WTC11 (cell line): ENCODE measurements at regions not wholly inside any gene's neighbourhood (a gene's known extent, or its start where the extent isn't known, plus 50 kb on each side); places are given as distances from the start of the nearest gene placed in this dataset.
A peak's percentile ranks its signal among the peaks of the same experiment; 100 is the strongest.

Source experiments
- ATAC-seq: fragments of 200-7000 bp; cut with Tn5 transposase; 2 replicates; pipeline ENCODE4 v1.10.0; 2021; ENCODE audit warnings: mild to moderate bottlenecking, moderate library complexity
- CTCF ChIA-PET: fragments of 300-600 bp; sonication (Branson Sonifier 250); formaldehyde crosslinking; loops from one replicate; lab custom pipeline; 2021; ENCODE audit warnings: antibody characterized with exemption; lab: Charles Lee
- POLR2A ChIA-PET: fragments of 350-600 bp; sonication (Branson Sonifier 250); formaldehyde crosslinking; loops from one replicate; lab custom pipeline; 2021; ENCODE audit warnings: antibody characterized with exemption; lab: Charles Lee
- DNase-seq: peaks from one replicate; pipeline ENCODE4 v3.0.0; 2021; ENCODE audit warnings: low spot score
- H3K27ac Mint-ChIP-seq: 2 replicates; pipeline ENCODE4 v1.8.0; 2021; ENCODE audit warnings: mixed read lengths
- H3K27me3 Mint-ChIP-seq: 2 replicates; pipeline ENCODE4 v1.8.0; 2021; ENCODE audit warnings: low read depth, mild to moderate bottlenecking, moderate library complexity, mixed read lengths
- H3K36me3 Mint-ChIP-seq: 2 replicates; pipeline ENCODE4 v1.8.0; 2021; ENCODE audit warnings: mixed read lengths
- H3K4me1 Mint-ChIP-seq: 2 replicates; pipeline ENCODE4 v1.8.0; 2022; ENCODE audit warnings: mixed read lengths
- H3K4me3 Mint-ChIP-seq: 2 replicates; pipeline ENCODE4 v1.8.0; 2021; ENCODE audit warnings: mild to moderate bottlenecking, moderate library complexity, mixed read lengths
- H3K9me3 Mint-ChIP-seq: 2 replicates; pipeline ENCODE4 v1.8.0; 2021; ENCODE audit warnings: mixed read lengths
- CREM ChIP-seq: sonication (generic); formaldehyde crosslinking; IDR thresholded peaks from 2 replicates; pipeline ENCODE4 v1.8.1; 2022; ENCODE audit warnings: mild to moderate bottlenecking, missing genetic modification reagents, moderate library complexity
- FOXP1 ChIP-seq: sonication (generic); formaldehyde crosslinking; IDR thresholded peaks from 2 replicates; pipeline ENCODE4 v1.8.0; 2022; ENCODE audit warnings: missing genetic modification reagents, mild to moderate bottlenecking, moderate library complexity, borderline replicate concordance
- MXD4 ChIP-seq: fragments of 250-450 bp; sonication (Bioruptor Pico); IDR thresholded peaks from 2 replicates; pipeline ENCODE4 v1.8.0; 2021; ENCODE audit warnings: mild to moderate bottlenecking, moderate library complexity, borderline replicate concordance
- NFYB ChIP-seq: sonication (generic); formaldehyde crosslinking; conservative IDR thresholded peaks from 2 replicates; pipeline ENCODE4 v1.8.0; 2022; ENCODE audit warnings: low read depth, missing genetic modification reagents
- NR2C2 ChIP-seq: sonication (generic); formaldehyde crosslinking; IDR thresholded peaks from 2 replicates; pipeline ENCODE4 v1.8.0; 2022; ENCODE audit warnings: mild to moderate bottlenecking, missing genetic modification reagents
- ZNF138 ChIP-seq: sonication (generic); formaldehyde crosslinking; conservative IDR thresholded peaks from 2 replicates; pipeline ENCODE4 v1.8.1; 2022; ENCODE audit warnings: mild to moderate bottlenecking, moderate library complexity, missing genetic modification reagents
- ZNF317 ChIP-seq: sonication (generic); formaldehyde crosslinking; IDR thresholded peaks from 2 replicates; pipeline ENCODE4 v1.8.1; 2023; ENCODE audit warnings: low read depth, mild to moderate bottlenecking, moderate library complexity, missing genetic modification reagents, borderline replicate concordance
- ZNF396 ChIP-seq: fragments of 250-450 bp; sonication (Bioruptor Pico); IDR thresholded peaks from 2 replicates; pipeline ENCODE4 v1.8.0; 2021; ENCODE audit warnings: mild to moderate bottlenecking, moderate library complexity, borderline replicate concordance
- TF ChIP-seq, protein P1 (sequence below): fragments of 200-600 bp; IDR thresholded peaks from 2 replicates; pipeline ENCODE4 v1.8.0; 2022; ENCODE audit warnings: antibody characterized with exemption
- TF ChIP-seq, protein P2 (sequence below): fragments of 250-450 bp; sonication (Bioruptor Pico); IDR thresholded peaks from 2 replicates; pipeline ENCODE4 v1.9.0; 2021; ENCODE audit warnings: mild to moderate bottlenecking, borderline replicate concordance
- TF ChIP-seq, protein P3 (sequence below): sonication (generic); formaldehyde crosslinking; conservative IDR thresholded peaks from 2 replicates; pipeline ENCODE4 v1.8.1; 2023; ENCODE audit warnings: mild to moderate bottlenecking, low read depth, missing genetic modification reagents, moderate library complexity
- TF ChIP-seq, protein P4 (sequence below): sonication (generic); formaldehyde crosslinking; IDR thresholded peaks from 2 replicates; pipeline ENCODE4 v1.8.1; 2023; ENCODE audit warnings: mild to moderate bottlenecking, missing genetic modification reagents, borderline replicate concordance
- TF ChIP-seq, protein P5 (sequence below): sonication (generic); formaldehyde crosslinking; IDR thresholded peaks from 2 replicates; pipeline ENCODE4 v1.8.0; 2022; ENCODE audit warnings: mild to moderate bottlenecking, missing genetic modification reagents
- TF ChIP-seq, protein P6 (sequence below): sonication (generic); formaldehyde crosslinking; IDR thresholded peaks from 2 replicates; pipeline ENCODE4 v1.8.1; 2023; ENCODE audit warnings: mild to moderate bottlenecking, missing genetic modification reagents, moderate library complexity
- TF ChIP-seq, protein P7 (sequence below): fragments of 250-450 bp; sonication (Bioruptor Pico); conservative IDR thresholded peaks from 2 replicates; pipeline ENCODE4 v1.9.0; 2021; ENCODE audit warnings: mild to moderate bottlenecking

DNA sequence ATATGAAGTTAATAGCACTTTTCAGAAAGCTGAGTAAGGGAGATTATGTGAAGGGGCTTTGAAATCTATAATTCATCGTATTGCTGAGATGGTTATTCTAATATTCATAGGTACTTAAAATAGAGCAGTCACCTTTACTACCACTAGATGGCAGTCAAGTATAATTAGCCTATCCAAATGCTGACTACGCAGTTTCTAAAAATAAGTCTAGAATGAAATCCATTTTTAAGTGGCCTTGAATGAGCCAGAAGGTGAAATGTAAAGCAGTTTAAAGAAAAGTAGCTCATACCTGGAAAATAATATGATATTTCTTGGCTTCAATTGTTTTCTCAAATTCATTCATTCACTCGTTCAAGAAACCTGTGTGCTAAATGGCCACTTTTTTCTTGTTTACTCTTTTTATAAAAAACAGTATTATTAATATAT, 1277.1 kb downstream of the GATA3 start:
- H3K36me3 Mint-ChIP-seq = no peaks in the 10 kb centered on the region
- H3K27me3 Mint-ChIP-seq = no peaks in the 10 kb centered on the region; the same call in 1 of the 2 replicates
- ChIA-PET CTCF (interaction anchor here (2.2 kb wide), 1 partner anchor 11 kb away, joined by 9 read pairs; no protein-coding TSS in a partner anchor), POLR2A (no interaction called here)
- TF ChIP-seq ZNF396 (CRISPR knock-in tag) = no peak
- TF ChIP-seq, protein P1, sequence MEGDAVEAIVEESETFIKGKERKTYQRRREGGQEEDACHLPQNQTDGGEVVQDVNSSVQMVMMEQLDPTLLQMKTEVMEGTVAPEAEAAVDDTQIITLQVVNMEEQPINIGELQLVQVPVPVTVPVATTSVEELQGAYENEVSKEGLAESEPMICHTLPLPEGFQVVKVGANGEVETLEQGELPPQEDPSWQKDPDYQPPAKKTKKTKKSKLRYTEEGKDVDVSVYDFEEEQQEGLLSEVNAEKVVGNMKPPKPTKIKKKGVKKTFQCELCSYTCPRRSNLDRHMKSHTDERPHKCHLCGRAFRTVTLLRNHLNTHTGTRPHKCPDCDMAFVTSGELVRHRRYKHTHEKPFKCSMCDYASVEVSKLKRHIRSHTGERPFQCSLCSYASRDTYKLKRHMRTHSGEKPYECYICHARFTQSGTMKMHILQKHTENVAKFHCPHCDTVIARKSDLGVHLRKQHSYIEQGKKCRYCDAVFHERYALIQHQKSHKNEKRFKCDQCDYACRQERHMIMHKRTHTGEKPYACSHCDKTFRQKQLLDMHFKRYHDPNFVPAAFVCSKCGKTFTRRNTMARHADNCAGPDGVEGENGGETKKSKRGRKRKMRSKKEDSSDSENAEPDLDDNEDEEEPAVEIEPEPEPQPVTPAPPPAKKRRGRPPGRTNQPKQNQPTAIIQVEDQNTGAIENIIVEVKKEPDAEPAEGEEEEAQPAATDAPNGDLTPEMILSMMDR = peak; percentile 43
- H3K4me3 Mint-ChIP-seq = no peak overlapping the region
- no peak for DNase-seq
- no peak overlapping the region for H3K27ac Mint-ChIP-seq
- ATAC-seq = peak; percentile 20; the same call in 1 of the 2 replicates
- H3K9me3 Mint-ChIP-seq = peaks cover 16% of the 10 kb centered on the region
- no peaks in the 10 kb centered on the region for H3K4me1 Mint-ChIP-seq

DNA sequence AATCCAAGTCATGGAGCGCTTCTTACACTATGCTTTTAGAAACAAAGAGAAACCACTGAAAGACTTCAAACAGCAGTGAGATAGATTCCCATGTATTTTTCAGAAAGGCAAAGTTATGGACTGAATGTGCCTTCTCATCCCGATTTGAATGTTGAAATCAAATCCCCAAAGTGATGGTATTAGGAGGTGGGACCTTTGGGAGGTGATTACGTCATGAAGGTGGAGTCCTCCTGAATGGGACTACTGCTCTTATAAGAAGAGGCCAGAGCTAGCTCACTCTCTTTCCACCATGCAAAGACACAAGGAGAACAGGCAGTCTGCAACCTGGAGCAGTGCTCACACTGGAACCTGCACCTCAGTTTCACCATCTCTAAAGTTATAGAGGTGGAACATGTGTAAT, 1279.8 kb downstream of the GATA3 start:
- ATAC-seq (no peak), DNase-seq (no peak)
- Mint-ChIP-seq H3K27ac (no peak overlapping the region), H3K9me3 (peaks cover 19% of the 10 kb centered on the region), H3K4me1 (no peaks in the 10 kb centered on the region), H3K4me3 (no peak overlapping the region), H3K27me3 (no peaks in the 10 kb centered on the region; the same call in 1 of the 2 replicates), H3K36me3 (no peaks in the 10 kb centered on the region)
- ChIA-PET CTCF (interaction anchor here (1.2 kb wide), 1 partner anchor 9 kb away, joined by 4 read pairs; no protein-coding TSS in a partner anchor), POLR2A (no interaction called here)
- TF ChIP-seq FOXP1 = no peak
- no peak for TF ChIP-seq ZNF317 (CRISPR knock-in tag)
- TF ChIP-seq, protein P2, sequence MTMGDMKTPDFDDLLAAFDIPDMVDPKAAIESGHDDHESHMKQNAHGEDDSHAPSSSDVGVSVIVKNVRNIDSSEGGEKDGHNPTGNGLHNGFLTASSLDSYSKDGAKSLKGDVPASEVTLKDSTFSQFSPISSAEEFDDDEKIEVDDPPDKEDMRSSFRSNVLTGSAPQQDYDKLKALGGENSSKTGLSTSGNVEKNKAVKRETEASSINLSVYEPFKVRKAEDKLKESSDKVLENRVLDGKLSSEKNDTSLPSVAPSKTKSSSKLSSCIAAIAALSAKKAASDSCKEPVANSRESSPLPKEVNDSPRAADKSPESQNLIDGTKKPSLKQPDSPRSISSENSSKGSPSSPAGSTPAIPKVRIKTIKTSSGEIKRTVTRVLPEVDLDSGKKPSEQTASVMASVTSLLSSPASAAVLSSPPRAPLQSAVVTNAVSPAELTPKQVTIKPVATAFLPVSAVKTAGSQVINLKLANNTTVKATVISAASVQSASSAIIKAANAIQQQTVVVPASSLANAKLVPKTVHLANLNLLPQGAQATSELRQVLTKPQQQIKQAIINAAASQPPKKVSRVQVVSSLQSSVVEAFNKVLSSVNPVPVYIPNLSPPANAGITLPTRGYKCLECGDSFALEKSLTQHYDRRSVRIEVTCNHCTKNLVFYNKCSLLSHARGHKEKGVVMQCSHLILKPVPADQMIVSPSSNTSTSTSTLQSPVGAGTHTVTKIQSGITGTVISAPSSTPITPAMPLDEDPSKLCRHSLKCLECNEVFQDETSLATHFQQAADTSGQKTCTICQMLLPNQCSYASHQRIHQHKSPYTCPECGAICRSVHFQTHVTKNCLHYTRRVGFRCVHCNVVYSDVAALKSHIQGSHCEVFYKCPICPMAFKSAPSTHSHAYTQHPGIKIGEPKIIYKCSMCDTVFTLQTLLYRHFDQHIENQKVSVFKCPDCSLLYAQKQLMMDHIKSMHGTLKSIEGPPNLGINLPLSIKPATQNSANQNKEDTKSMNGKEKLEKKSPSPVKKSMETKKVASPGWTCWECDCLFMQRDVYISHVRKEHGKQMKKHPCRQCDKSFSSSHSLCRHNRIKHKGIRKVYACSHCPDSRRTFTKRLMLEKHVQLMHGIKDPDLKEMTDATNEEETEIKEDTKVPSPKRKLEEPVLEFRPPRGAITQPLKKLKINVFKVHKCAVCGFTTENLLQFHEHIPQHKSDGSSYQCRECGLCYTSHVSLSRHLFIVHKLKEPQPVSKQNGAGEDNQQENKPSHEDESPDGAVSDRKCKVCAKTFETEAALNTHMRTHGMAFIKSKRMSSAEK (CRISPR knock-in tag) = no peak
- no peak for TF ChIP-seq ZNF138 (CRISPR knock-in tag)
- TF ChIP-seq, protein P3, sequence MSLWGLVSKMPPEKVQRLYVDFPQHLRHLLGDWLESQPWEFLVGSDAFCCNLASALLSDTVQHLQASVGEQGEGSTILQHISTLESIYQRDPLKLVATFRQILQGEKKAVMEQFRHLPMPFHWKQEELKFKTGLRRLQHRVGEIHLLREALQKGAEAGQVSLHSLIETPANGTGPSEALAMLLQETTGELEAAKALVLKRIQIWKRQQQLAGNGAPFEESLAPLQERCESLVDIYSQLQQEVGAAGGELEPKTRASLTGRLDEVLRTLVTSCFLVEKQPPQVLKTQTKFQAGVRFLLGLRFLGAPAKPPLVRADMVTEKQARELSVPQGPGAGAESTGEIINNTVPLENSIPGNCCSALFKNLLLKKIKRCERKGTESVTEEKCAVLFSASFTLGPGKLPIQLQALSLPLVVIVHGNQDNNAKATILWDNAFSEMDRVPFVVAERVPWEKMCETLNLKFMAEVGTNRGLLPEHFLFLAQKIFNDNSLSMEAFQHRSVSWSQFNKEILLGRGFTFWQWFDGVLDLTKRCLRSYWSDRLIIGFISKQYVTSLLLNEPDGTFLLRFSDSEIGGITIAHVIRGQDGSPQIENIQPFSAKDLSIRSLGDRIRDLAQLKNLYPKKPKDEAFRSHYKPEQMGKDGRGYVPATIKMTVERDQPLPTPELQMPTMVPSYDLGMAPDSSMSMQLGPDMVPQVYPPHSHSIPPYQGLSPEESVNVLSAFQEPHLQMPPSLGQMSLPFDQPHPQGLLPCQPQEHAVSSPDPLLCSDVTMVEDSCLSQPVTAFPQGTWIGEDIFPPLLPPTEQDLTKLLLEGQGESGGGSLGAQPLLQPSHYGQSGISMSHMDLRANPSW = no peak
- no peak for TF ChIP-seq MXD4 (CRISPR knock-in tag)
- no peak for TF ChIP-seq NR2C2 (CRISPR knock-in tag)
- TF ChIP-seq ZNF396 (CRISPR knock-in tag) = no peak
- TF ChIP-seq, protein P4, sequence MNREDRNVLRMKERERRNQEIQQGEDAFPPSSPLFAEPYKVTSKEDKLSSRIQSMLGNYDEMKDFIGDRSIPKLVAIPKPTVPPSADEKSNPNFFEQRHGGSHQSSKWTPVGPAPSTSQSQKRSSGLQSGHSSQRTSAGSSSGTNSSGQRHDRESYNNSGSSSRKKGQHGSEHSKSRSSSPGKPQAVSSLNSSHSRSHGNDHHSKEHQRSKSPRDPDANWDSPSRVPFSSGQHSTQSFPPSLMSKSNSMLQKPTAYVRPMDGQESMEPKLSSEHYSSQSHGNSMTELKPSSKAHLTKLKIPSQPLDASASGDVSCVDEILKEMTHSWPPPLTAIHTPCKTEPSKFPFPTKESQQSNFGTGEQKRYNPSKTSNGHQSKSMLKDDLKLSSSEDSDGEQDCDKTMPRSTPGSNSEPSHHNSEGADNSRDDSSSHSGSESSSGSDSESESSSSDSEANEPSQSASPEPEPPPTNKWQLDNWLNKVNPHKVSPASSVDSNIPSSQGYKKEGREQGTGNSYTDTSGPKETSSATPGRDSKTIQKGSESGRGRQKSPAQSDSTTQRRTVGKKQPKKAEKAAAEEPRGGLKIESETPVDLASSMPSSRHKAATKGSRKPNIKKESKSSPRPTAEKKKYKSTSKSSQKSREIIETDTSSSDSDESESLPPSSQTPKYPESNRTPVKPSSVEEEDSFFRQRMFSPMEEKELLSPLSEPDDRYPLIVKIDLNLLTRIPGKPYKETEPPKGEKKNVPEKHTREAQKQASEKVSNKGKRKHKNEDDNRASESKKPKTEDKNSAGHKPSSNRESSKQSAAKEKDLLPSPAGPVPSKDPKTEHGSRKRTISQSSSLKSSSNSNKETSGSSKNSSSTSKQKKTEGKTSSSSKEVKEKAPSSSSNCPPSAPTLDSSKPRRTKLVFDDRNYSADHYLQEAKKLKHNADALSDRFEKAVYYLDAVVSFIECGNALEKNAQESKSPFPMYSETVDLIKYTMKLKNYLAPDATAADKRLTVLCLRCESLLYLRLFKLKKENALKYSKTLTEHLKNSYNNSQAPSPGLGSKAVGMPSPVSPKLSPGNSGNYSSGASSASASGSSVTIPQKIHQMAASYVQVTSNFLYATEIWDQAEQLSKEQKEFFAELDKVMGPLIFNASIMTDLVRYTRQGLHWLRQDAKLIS (CRISPR knock-in tag) = no peak
- no peak for TF ChIP-seq NFYB (CRISPR knock-in tag)
- TF ChIP-seq, protein P5, sequence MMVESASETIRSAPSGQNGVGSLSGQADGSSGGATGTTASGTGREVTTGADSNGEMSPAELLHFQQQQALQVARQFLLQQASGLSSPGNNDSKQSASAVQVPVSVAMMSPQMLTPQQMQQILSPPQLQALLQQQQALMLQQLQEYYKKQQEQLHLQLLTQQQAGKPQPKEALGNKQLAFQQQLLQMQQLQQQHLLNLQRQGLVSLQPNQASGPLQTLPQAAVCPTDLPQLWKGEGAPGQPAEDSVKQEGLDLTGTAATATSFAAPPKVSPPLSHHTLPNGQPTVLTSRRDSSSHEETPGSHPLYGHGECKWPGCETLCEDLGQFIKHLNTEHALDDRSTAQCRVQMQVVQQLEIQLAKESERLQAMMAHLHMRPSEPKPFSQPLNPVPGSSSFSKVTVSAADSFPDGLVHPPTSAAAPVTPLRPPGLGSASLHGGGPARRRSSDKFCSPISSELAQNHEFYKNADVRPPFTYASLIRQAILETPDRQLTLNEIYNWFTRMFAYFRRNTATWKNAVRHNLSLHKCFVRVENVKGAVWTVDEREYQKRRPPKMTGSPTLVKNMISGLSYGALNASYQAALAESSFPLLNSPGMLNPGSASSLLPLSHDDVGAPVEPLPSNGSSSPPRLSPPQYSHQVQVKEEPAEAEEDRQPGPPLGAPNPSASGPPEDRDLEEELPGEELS (CRISPR knock-in tag) = no peak
- TF ChIP-seq, protein P6, sequence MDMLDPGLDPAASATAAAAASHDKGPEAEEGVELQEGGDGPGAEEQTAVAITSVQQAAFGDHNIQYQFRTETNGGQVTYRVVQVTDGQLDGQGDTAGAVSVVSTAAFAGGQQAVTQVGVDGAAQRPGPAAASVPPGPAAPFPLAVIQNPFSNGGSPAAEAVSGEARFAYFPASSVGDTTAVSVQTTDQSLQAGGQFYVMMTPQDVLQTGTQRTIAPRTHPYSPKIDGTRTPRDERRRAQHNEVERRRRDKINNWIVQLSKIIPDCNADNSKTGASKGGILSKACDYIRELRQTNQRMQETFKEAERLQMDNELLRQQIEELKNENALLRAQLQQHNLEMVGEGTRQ (CRISPR knock-in tag) = no peak
- TF ChIP-seq CREM (CRISPR knock-in tag) = no peak
- TF ChIP-seq, protein P7, sequence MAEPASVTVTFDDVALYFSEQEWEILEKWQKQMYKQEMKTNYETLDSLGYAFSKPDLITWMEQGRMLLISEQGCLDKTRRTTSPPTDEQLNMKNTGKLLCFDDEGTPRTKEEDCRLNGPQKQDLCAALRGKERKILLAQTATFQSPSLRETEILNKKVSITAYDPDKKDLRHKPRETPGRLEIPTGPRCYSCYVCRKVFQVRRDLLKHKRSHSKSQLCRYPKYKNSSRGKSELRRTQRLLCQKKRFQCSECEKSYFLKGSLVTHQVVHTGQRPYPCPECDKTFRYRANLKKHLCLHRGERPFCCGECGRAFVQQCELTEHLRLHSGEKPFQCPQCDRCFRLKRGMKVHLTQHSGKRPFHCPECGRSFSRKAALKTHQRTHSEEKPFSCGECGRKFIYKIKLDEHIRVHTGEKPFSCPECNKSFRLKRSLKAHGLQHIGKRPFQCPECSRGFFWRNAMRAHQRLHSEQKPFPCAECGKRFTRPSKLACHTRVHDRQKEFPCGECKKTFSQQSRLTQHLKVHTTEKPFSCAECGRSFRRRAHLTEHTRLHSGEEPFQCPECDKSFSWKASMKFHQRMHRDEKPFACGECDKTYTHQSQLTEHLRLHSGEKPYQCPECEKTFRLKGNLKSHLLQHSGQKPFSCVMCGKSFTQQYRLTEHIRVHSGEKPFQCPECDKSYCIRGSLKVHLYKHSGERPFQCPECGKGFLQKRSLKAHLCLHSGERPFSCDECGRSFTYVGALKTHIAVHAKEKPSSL (CRISPR knock-in tag) = no peak
